Spleen (tissue), 7 donors: ENCODE measurements at regions not wholly inside any gene's neighbourhood (a gene's known extent, or its start where the extent isn't known, plus 50 kb on each side); places are given as distances from the start of the nearest gene placed in this dataset.

Experiments used
- CTCF ChIP-seq, 11 experiments: fragments of 200-600 bp in 7 of 11; fragments of 450-650 bp in 4 of 11; sonication (generic) in 4 of 11; IDR thresholded peaks in 8 of 11; conservative IDR thresholded peaks in 3 of 11; 1 replicate in 7 of 11; 2 replicates in 4 of 11; pipeline versions ENCODE4 v1.4.0 to v1.8.0; 2016 to 2021; ENCODE audit warnings: antibody characterized with exemption in 11 of 11, inconsistent platforms in 4 of 11, mild to moderate bottlenecking in 1 of 11
- POLR2AphosphoS5 ChIP-seq, 3 donors: sonication (generic); formaldehyde crosslinking; IDR thresholded peaks; one replicate each; pipeline ENCODE4 v1.5.1; 2017; ENCODE audit warnings: antibody characterized with exemption in 3 of 3
- donor health status: DM: no; HTN: no; CAD: no; lungs with moderate emphysema.
- donor health status: DM: no; HTN: no; CAD: no.
- donor health status: DM: no; HTN: no; CAD: no.

DNA sequence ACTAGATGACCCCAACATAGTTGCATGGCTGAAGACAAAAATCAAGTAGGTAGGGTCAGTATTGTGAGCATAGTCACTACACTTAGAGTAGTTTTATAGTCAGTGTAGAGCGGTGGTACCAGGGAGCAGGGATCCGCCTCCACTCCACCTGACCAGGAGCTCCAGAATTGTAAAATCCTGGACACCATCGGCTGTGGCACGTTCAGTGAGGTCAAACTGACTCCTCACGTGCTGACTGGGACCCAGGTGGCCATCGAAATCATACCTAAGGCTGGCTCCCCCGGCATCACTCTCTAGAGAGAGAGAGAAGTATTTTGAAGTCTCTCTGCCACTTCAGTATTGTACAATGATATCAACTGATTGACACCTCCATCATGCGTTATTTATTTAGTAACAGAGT lies 59.7 kb upstream of the TAMM41 start:
- TF ChIP-seq CTCF (IDR thresholded peaks at IDR 0.05 in 8 of 11, conservative IDR thresholded peaks at IDR 0.05 in 3 of 11) (no peak), POLR2AphosphoS5 (IDR thresholded peaks at IDR 0.05) (no peak)
